HCT116 (cell line): ENCODE measurements at regions not wholly inside any gene's neighbourhood (a gene's known extent, or its start where the extent isn't known, plus 50 kb on each side); places are given as distances from the start of the nearest gene placed in this dataset.

Source experiments
- CTCF ChIP-seq, 3 experiments: fragments of 200-600 bp in 1 of 3; sonication (generic) in 1 of 3; IDR thresholded peaks in 2 of 3; conservative IDR thresholded peaks in 1 of 3; 2 replicates each; pipeline ENCODE4 v1.5.1; 2012 to 2017; ENCODE audit warnings: low read depth in 2 of 3, low read length in 2 of 3, antibody characterized with exemption in 1 of 3, borderline replicate concordance in 1 of 3, control low read depth in 1 of 3, mild to moderate bottlenecking in 1 of 3, mixed read lengths in 1 of 3, mixed run types in 1 of 3, moderate library complexity in 1 of 3; ENCODE audit not compliant: insufficient read depth in 1 of 3
- EZH2phosphoT487 ChIP-seq: fragments of 200-600 bp; IDR thresholded peaks from 2 replicates; pipeline ENCODE4 v1.6.1; 2018; ENCODE audit warnings: antibody characterized with exemption, borderline replicate concordance
- YY1 ChIP-seq: IDR thresholded peaks from 2 replicates; pipeline ENCODE4 v1.6.1; 2011; ENCODE audit warnings: low read length, low read depth, moderate library complexity, mild to moderate bottlenecking; ENCODE audit not compliant: insufficient replicate concordance; ENCODE audit errors: extremely low read depth

- TF ChIP-seq CTCF (IDR thresholded peaks at IDR 0.05 in 2 of 3, conservative IDR thresholded peaks at IDR 0.05 in 1 of 3; ENCODE audit: borderline replicate concordance in 1 of 3, insufficient read depth in 1 of 3, low read depth in 2 of 3, low read length in 2 of 3) (no peak), EZH2phosphoT487 (no peak), YY1 (no peak)
Observed at GRCh38 chr12:75795125-75795524, 236.5 kb downstream of the PHLDA1 start.
